Caco-2 (cell line): ENCODE measurements at regions not wholly inside any gene's neighbourhood (a gene's known extent, or its start where the extent isn't known, plus 50 kb on each side); places are given as distances from the start of the nearest gene placed in this dataset.

Experiments
- BruUV-seq: library from RNA; stranded (reverse); fragments of 400-500 nt; replicated peaks from 2 replicates; lab custom pipeline; 2021; lab: Mats Ljungman, UMichigan
- CTCF ChIA-PET: fragments of 300-600 bp; sonication (Branson Sonifier 250); formaldehyde crosslinking; loops from one replicate; lab custom pipeline; 2022; ENCODE audit warnings: antibody characterized with exemption; lab: Charles Lee
- POLR2A ChIA-PET: fragments of 300-600 bp; sonication (Branson Sonifier 250); formaldehyde crosslinking; loops from one replicate; lab custom pipeline; 2022; ENCODE audit warnings: antibody characterized with exemption; lab: Charles Lee
- DNase-seq, 2 experiments: peaks; one replicate each; pipeline versions ENCODE4 v3.0.0 to v3.0.0-alpha.2; 2020 to 2022
- H3K27me3 ChIP-seq: replicated peaks from 2 replicates; pipeline ENCODE4 v1.6.0; 2011; ENCODE audit warnings: low read length; ENCODE audit not compliant: control insufficient read depth, insufficient read depth
- H3K36me3 ChIP-seq: 2 replicates; pipeline ENCODE4 v1.5.1; 2011; ENCODE audit warnings: low read length; ENCODE audit not compliant: control insufficient read depth, insufficient read depth
- H3K4me1 ChIP-seq: fragments of 250-450 bp; sonication (Bioruptor Pico); 2 replicates; pipeline ENCODE4 v1.5.1; 2020; ENCODE audit warnings: mild to moderate bottlenecking
- H3K4me3 ChIP-seq: 2 replicates; pipeline ENCODE4 v1.5.1; 2011; ENCODE audit warnings: low read depth, mild to moderate bottlenecking, control low read depth, low read length
- H3K9me3 ChIP-seq: fragments of 250-450 bp; sonication (Bioruptor Pico); 2 replicates; pipeline ENCODE4 v1.5.1; 2020; ENCODE audit warnings: mild to moderate bottlenecking, moderate library complexity
- H3K27ac Mint-ChIP-seq: one replicate; pipeline ENCODE4 v1.8.0; 2022; ENCODE audit warnings: mixed read lengths; ENCODE audit not compliant: unreplicated experiment
- H3K27me3 Mint-ChIP-seq: one replicate; pipeline ENCODE4 v1.8.0; 2022; ENCODE audit warnings: mixed read lengths; ENCODE audit not compliant: insufficient read depth, unreplicated experiment
- H3K36me3 Mint-ChIP-seq: one replicate; pipeline ENCODE4 v1.8.0; 2022; ENCODE audit warnings: mild to moderate bottlenecking, mixed read lengths; ENCODE audit not compliant: insufficient read depth, unreplicated experiment
- H3K4me1 Mint-ChIP-seq: one replicate; pipeline ENCODE4 v1.8.0; 2022; ENCODE audit warnings: low read depth, mixed read lengths; ENCODE audit not compliant: unreplicated experiment
- H3K4me3 Mint-ChIP-seq: one replicate; pipeline ENCODE4 v1.8.0; 2022; ENCODE audit warnings: mild to moderate bottlenecking, moderate library complexity, mixed read lengths; ENCODE audit not compliant: unreplicated experiment
- H3K9me3 Mint-ChIP-seq: one replicate; pipeline ENCODE4 v1.8.0; 2022; ENCODE audit warnings: mixed read lengths; ENCODE audit not compliant: unreplicated experiment
- CTCF ChIP-seq, 2 experiments: fragments of 200-600 bp in 1 of 2; IDR thresholded peaks; 1 replicate in 1 of 2; 2 replicates in 1 of 2; pipeline versions ENCODE4 v1.5.1 to v1.8.0; 2011 to 2022; ENCODE audit warnings: antibody characterized with exemption in 1 of 2, control low read depth in 1 of 2, inconsistent platforms in 1 of 2, low read depth in 1 of 2, low read length in 1 of 2, mild to moderate bottlenecking in 1 of 2, moderate library complexity in 1 of 2; ENCODE audit not compliant: insufficient read depth in 1 of 2, severe bottlenecking in 1 of 2, unreplicated experiment in 1 of 2
- intact Hi-C: fragments of 100-400 bp; cut with micrococcal nuclease; formaldehyde crosslinking; loops from one replicate; pipeline ENCODE4 v1.10.0; 2022; ENCODE audit not compliant: unreplicated experiment

GRCh38 chr3:176415661-176416295 lies 781.5 kb downstream of the TBL1XR1 start:
- H3K4me1 Mint-ChIP-seq = no peaks in the 10 kb centered on the region
- H3K27ac Mint-ChIP-seq = no peak overlapping the region
- Histone ChIP-seq H3K4me3 (no peak overlapping the region), H3K9me3 (no peaks in the 10 kb centered on the region), H3K36me3 (no peaks in the 10 kb centered on the region), H3K4me1 (no peaks in the 10 kb centered on the region), H3K27me3 (no peaks in the 10 kb centered on the region)
- BruUV-seq = no TSS peak
- no peaks in the 10 kb centered on the region for H3K9me3 Mint-ChIP-seq
- POLR2A ChIA-PET = no interaction called here
- H3K4me3 Mint-ChIP-seq = no peak overlapping the region
- intact Hi-C loops = no loop called here
- H3K36me3 Mint-ChIP-seq = no peaks in the 10 kb centered on the region
- no peak for TF ChIP-seq CTCF (IDR thresholded peaks at IDR 0.05; ENCODE audit: insufficient read depth in 1 of 2, low read depth in 1 of 2, low read length in 1 of 2, severe bottlenecking in 1 of 2, unreplicated experiment in 1 of 2)
- no peak for DNase-seq
- no peaks in the 10 kb centered on the region for H3K27me3 Mint-ChIP-seq
- CTCF ChIA-PET = no interaction called here

GRCh38 chr3:176412771-176413170 lies 784.5 kb downstream of the TBL1XR1 start:
- TF ChIP-seq CTCF (IDR thresholded peaks at IDR 0.05; ENCODE audit: insufficient read depth in 1 of 2, low read depth in 1 of 2, low read length in 1 of 2, severe bottlenecking in 1 of 2, unreplicated experiment in 1 of 2) = no peak
- no peak overlapping the region for H3K27ac Mint-ChIP-seq
- ChIA-PET POLR2A (no interaction called here), CTCF (interaction anchor here (0.5 kb wide), 1 partner anchor 238 kb away, joined by 9 read pairs; no protein-coding TSS in a partner anchor)
- H3K36me3 Mint-ChIP-seq = no peaks in the 10 kb centered on the region
- H3K4me3 ChIP-seq = no peak overlapping the region
- no peak overlapping the region for H3K4me3 Mint-ChIP-seq
- H3K9me3 Mint-ChIP-seq = no peaks in the 10 kb centered on the region
- H3K27me3 ChIP-seq = no peaks in the 10 kb centered on the region
- no peaks in the 10 kb centered on the region for H3K4me1 Mint-ChIP-seq
- H3K4me1 ChIP-seq = no peaks in the 10 kb centered on the region
- intact Hi-C loops = no loop called here
- no peaks in the 10 kb centered on the region for H3K27me3 Mint-ChIP-seq
- BruUV-seq = no TSS peak
- no peaks in the 10 kb centered on the region for H3K36me3 ChIP-seq
- no peak for DNase-seq
- no peaks in the 10 kb centered on the region; the same call in 1 of the 2 replicates for H3K9me3 ChIP-seq

- Histone ChIP-seq H3K36me3 (no peaks in the 10 kb centered on the region), H3K4me3 (no peak overlapping the region), H3K9me3 (no peaks in the 10 kb centered on the region; the same call in 1 of the 2 replicates), H3K4me1 (no peaks in the 10 kb centered on the region), H3K27me3 (no peaks in the 10 kb centered on the region)
- no peak for TF ChIP-seq CTCF (IDR thresholded peaks at IDR 0.05; ENCODE audit: insufficient read depth in 1 of 2, low read depth in 1 of 2, low read length in 1 of 2, severe bottlenecking in 1 of 2, unreplicated experiment in 1 of 2)
- Mint-ChIP-seq H3K27ac (no peak overlapping the region), H3K36me3 (no peaks in the 10 kb centered on the region), H3K4me3 (no peak overlapping the region), H3K9me3 (no peaks in the 10 kb centered on the region), H3K4me1 (no peaks in the 10 kb centered on the region), H3K27me3 (no peaks in the 10 kb centered on the region)
- CTCF ChIA-PET = no interaction called here
- no peak for DNase-seq
- BruUV-seq = no TSS peak
- POLR2A ChIA-PET = no interaction called here
- intact Hi-C loops = no loop called here
Observed at GRCh38 chr3:176403531-176403930, 793.8 kb downstream of the TBL1XR1 start.
